Stimulated activated naive CD4-positive, alpha-beta T cell (primary cell): ENCODE measurements at regions not wholly inside any gene's neighbourhood (a gene's known extent, or its start where the extent isn't known, plus 50 kb on each side); places are given as distances from the start of the nearest gene placed in this dataset.

Experiments
- DNase-seq, 6 experiments: peaks; one replicate each; lab custom pipeline; 2025; lab: John Stamatoyannopoulos, UW

DNA sequence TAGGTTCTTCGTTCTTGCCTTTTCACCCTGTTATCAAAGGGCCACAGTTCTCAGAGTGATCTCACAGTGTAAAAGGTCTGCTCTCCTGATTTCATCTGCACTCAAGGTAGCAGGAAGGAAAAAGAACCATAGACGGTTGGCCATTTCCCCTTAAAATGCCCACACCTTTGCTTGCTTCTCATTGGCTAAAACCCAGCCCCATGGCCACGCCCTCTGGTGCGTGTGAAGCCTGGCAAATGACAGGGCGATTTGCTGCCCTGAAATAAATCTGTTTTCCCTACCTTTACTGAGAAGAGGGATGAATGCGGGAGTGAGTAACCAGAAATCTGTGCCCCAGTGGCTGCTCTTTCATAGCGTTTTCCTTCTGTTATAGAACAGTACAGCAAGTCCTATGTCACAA is 269.3 kb downstream of the POU4F1 start:
- DNase-seq: no peak

DNA sequence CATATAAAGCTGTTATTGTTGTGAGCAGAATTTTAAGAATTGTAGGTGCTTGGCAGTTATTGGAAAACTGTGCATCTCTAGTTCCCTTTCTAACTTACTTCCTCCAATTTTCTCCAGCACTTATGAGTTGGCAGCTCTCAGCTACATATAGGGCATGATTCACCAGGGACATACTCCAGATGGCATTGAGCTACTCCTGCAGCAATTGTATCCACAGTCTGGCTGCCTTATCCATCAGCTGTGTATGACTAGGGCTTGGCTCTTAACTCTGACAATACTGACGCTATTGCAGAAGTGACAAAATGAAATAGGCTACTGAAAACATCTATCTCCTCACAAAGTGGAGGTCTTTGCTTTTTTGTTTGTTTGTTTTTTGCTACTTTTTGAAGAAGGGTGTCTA is 276.7 kb downstream of the POU4F1 start:
- no peak for DNase-seq

DNA sequence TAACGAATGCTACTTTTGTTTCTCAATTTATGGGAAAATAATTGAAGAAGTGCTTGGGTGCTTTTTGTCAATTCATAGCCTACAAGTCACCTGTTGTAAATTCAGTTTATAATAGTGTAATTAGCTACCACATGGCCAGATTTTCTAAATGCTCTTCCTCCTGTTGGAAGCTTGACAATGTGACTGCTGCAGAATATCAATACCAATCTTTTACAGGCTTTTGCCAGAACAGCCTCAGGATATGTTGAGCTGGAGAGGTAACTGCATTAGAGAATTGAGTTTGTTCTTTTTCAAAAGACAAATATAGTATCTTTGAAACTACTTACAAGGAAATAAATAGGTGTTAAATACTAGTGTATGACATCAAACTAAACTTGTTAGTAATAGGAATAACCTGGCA is 277.8 kb downstream of the POU4F1 start:
- no peak for DNase-seq

DNA sequence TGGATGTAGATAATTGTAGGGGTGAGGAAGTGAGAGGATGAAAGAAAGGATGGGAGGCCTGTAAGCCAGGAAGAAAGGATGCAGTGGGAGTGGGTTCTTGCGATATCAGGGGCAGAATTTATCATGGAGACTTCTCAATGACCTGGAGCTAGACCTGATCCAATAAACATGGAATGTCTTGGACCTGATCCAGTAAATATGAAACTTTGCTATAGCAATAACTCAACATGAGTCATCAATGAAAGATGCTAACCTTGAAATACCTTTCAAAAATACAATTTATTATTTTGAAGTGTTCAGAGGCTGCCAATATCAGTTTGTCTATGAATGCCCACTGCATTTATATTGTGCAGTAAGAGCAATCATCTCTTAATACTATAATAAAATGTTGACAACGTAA is 279.5 kb downstream of the POU4F1 start:
- no peak for DNase-seq

DNA sequence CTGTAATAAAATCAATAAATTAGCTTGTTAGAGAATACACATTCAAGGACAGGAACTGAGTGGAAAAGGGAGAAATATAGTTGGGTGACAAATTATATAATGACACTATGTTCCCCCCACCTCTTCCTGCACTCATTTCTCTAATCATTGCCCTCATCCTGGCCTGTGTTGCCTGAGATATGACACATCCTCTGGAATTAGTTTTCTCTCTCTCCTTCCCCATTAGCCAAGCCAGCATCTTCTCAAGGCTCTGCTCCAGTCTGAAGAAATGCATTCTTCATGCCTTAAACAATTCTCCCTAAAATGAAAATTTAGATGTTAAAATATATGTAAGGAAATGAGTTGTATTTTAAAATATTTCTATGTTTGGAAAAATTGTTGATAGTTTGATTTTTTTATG is 280.3 kb downstream of the POU4F1 start:
- DNase-seq: no peak

DNA sequence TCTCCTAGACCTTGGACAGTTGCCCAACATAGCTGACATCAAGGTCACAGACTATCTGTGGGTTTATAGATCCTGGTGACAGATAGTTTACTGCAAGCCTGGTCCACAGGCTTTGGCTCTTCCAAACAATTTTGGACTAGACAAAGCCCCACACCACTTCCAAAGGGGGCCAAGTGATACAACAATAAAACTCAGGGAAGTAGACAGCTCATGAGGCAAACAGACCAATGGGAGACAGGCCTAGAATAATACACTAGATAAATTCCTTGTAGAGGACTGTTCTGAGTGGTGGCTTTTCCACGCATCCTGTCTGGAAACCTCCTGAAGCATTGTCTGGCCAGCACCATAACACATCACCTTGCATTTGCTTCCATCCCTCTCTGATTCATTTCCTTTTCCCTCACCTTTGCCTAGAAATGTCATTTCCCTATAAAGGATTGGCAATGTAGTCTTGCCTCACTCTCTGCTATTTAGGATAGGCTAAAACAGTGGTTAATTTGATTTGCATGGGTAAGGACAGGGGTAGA is 284.2 kb downstream of the POU4F1 start:
- DNase-seq: no peak

DNA sequence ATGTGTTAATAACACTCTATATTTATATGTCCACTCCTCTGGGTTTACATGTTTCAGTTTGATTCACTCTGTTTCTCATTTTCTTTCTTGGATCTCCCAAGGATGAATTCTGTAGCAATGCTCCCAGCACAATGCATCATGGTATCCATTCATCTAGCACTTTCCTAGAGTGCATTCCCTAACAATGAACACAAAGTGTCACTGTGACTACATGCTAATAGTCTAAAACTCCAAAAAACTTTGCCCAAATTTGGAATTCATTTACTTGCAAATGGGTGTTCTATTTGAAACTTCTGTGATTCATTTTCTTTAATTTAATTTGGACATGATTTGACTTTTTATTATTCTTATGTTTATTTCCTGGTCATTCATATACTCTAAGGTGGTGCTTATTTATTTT is 286.3 kb downstream of the POU4F1 start:
- no peak for DNase-seq

DNA sequence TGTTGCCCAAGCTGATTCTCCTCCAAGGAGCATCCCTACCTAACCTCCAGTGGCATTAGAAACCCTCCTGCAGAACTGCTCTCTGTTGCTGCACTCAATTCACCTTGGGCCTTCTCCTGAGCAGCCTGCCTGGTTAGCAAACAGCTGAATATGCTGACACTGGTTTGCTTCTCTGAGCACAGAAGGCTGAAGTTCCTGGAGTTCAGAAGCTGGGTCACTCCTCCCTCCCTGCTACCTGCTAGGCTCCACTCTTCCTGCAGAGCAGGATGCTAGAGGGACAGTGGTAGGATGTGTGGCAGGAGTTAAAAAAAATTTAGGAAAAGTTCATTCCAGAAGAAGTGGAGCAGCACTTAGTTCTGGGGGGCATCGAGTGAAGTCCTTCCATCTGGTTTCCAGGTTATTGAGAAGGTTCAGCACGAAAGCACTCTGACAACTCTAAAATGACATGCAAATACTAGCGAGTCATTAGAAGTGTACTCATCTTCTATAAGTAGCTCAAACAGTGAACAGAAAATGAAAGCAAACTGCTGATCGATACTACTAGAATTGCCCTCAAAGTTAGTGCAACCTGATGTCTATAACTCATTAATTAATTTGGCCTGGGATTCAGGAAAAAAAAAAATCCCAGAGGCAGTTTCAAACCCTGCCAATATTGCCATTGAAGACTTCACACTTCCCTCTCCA is 293.7 kb downstream of the POU4F1 start:
- no peak for DNase-seq

DNA sequence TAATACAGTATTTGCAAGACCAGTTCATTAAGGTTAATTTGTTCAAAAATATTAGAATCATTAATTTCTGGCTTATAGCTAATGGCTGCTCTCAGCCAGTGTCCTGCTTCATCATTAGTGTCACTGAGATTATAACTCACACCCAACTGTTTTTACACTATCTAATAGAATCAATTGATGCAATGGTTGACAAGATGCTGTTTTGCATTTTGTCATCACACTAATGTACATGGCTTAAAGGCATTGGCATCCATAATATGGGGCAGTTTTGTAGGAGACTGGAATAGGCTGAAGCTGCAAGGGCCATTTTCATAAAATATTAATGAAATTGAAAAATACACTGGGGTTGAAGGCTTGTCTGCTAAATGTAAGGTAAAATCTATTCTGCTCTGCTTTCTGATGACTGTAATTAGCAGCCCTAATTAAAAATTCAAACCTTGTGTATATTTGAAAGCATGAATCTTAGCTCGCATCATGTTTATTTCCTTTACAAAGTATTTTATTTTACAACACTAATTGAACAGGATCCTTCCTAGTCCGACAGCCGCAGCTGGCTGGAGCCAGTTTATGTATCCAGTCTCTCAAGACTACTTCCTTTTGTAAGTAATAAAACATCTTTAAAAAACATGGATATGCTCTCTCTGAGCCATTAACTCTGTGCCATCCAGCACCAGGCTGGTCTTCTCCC is 296.7 kb downstream of the POU4F1 start:
- DNase-seq: no peak

DNA sequence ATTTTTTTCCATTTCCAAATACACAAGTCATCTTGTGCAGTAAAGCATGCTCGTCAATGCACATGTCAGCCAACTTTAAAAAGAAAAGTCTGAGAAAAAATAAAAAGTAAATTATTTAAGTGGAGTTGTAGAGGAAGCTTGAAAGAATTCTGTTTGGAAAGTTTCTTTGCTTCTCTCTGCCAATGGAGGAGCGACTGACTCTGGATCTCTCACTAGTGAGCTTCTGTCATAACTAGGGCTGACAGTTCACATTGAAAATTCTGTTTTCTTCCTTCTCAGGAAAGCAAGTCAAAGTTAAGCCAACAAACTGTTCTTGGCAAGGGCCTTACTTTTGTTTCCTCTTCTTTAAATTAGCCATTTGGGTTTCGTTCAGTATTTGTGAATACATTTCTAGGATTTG is 298.2 kb downstream of the POU4F1 start:
- no peak for DNase-seq

DNA sequence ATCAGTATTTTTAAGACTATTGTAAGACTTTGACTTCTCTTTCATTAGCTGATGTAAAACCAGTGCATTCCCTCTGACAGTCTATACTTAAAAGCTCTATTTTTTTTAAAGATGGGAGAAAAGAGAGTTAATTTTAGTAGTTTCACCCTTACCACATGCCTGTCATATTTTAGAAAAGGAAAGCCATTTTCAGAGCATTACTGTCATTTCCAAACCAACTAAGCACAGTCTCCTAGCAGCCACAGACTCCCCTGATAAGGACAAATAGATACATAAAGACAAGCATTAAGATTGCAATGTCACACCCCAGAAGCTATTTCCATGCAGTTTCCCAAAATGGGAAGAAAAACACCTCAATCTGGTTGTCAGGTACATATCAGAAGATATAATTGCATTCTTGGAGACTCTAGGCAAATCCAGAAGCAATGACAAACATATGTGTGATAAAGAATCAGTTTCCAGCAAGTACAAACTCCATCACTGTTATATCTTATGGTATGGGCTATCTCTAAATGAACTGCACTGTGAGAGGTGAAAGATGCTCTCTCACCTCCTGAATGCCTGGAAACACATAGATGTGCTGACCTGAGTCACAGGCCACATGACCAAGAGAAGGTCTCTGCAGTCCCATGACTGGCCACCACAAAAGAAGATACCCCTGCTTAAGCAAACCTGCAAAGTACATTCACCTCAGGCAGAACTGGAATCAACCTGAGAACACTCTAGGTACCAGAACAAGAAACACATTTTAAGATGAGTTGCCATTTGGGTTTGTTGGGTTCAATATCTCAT is 303.3 kb downstream of the POU4F1 start:
- DNase-seq: no peak

DNA sequence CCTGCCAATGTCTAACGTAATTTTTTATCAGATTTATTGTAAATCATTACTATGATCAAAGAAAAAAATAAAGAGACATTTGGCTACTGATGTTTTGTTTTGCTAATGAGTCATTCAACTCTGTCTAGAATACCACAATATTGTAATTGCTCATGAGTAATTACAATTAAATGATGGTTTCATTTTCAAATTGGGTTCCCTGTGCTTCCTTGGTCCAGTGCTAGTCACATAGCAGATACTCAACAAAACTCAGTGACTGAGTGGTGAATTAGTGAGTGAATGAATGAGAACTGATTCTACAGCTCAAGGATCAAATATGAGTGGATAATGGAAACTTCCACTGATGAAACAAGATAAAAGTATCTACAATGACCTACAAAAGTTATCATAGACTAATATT is 304.7 kb downstream of the POU4F1 start:
- no peak for DNase-seq

DNA sequence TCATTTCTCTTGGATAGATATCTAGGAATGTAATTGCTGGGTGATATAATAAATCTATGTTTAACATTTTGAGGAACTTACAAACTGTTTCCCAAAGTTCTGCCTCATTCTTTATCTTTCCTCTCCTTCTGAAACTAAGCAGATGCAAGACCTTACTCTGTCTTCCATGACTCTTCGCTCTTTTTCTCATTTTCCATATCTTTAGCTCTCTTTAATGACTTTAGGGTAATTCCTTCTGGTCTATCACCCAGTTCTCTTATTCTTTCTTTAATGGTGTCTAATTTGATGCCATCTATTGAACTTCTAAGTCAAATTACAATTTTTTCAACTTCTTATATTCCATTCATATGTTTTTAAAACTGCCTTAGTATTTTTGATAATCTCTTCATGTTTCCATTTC is 316.6 kb downstream of the POU4F1 start:
- no peak for DNase-seq

DNA sequence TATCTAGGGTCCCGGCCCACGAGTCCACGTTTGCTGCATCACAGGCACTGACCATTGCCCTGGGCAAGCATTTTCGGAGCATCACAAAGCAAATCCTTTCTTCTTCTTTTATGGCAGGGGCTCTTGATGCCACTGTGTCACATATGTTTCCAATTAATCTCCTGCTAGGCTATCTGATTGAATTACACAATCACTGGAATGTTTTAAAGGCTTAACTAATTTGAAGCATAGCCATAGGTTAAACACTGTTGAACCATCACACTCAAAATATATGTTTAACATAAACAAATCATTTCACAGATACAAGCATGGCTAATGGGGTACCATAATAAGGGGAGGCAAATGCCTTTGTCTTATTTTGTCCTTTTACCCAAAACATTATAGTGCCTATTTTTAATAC is 338.3 kb downstream of the POU4F1 start:
- DNase-seq: no peak

DNA sequence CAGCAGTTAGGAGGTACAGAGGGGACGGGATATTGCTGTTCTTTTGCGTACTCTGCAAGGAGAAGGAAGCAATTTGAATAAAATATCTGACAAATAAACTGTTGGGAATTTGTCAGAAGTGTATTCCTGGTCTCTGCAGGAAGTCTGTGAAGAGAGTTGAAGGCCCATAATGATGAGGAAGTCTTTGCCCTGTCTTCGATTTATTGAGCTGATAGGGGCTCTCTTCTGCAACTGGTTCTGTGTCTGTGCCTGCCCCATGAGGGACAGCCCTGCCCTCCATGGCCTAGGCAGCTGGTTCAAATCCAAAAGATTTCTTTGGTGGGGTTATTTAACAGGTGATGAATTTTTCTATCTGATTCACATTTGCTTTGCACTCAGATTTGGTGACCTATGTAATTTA is 339.7 kb upstream of the EDNRB start:
- DNase-seq: no peak

DNA sequence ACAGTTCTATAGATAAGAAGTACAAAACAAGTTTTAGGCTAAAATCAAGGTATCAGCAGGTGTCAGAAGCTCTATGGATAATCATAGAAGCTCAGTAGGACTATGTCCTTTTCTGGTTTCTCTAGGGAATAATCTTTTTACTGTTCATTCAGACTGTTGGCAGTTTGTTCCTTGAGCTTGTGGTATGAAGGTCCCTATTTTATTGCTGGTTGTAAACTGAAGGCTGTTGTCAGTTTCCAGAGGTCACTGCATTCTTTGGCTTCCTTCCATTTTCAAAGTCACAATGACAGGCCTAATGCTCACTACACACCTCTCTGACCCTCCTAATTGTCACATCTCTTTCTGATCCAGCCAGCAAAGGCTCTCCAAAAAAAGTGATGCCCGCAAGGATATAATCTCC is 337.9 kb upstream of the EDNRB start:
- DNase-seq: no peak

DNA sequence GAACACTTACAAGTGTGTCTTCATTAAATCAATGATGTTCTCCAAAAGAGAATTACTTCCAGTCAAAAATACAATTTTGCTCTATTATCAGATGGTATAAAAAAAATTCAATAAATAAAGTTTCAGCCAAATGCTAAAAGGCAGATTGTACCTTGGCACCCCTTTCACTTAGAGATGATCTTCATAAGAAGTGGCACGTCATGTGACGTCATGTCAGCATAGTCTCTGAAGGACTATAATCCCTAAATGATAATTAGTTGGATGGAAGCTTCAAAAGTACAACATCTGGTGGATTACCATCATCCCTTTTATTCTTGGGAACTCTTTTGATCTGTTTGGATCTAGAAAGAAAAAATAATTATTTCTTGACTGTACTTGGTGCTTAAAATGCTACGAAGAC is 335.5 kb upstream of the EDNRB start:
- no peak for DNase-seq

DNA sequence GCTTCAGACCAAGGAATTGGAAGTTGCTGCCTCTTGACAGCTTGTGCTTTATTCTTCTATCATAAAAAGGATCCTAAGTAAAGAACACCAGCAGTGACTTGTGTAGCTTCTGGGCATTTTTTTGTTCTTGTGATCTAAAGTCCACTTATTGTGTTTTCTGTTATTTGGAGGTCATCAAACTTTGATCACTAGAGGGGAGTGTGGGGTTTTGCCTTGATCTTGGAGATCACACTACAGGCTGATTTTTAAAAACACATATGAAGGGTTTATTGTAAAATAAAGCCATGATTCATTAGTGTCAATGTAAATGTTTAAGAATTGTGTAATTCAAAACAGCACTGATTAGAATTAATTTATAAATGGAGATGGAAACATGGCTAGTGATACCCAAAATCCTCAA is 328.7 kb upstream of the EDNRB start:
- no peak for DNase-seq

DNA sequence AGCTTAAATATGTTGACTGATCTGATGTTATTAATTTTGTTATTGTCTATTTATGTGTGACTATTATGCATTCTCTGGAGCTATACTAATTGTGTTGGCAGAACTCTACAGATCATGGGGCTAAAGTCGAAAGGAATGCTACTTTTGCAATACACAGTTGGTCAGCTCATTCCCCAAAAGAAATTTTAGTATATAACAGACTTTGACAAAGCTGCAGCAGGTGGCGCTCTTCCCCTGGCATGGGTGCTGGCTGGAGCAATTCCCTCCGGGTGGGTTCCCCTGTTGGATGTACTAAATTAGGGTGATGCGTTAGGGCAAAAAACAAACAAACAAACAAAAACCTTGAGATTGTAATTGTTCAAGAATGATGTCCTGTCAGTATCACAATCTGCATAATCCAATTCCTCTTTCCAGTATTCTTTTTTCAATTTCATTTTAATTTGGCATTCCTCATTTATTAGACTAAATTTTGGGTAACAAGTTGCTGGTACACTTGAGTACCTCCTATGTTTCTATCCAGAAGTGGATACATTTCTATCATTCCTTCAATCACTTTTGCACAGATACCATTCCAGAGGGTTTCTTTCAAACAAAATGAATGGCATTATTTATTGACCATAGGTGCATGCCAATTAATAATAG is 322.8 kb upstream of the EDNRB start:
- DNase-seq: no peak

DNA sequence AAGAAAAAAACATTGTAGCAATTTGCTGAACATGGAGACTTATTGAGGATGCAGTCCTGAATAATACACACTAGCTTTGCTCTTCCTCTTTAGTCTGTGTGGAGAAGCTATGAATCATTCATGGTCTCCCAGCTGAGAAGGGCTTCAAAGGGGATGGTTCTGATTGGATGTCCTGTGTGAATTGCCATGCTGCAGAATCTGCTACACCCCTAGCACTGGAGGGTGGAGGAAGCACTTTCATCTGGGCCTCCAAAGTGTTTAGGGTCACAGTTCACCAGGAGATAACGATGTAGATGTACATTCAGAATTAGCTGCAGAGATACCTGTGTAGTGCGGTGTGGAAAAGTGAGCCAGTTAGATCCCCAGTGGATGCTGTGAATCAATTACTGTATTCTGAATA is 321.1 kb upstream of the EDNRB start:
- no peak for DNase-seq

DNA sequence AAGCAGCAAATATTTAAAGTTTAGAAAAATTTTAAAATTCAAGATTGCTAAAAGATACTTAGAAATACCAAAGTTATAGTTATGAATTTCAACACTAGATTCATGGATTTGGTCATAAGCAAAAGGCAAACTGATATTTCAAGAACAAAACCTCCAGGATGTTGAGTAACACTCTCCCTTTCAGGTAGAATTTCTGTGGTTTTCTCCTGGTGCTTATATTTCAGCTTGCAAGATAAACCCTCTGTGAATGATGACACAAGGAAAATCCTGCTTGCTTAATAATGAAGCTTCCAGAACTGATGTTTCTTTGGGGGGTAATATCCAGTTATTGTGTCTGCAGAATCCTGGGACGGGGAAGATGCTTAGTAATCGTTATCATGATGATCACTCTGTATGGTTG is 320.3 kb upstream of the EDNRB start:
- DNase-seq: no peak

DNA sequence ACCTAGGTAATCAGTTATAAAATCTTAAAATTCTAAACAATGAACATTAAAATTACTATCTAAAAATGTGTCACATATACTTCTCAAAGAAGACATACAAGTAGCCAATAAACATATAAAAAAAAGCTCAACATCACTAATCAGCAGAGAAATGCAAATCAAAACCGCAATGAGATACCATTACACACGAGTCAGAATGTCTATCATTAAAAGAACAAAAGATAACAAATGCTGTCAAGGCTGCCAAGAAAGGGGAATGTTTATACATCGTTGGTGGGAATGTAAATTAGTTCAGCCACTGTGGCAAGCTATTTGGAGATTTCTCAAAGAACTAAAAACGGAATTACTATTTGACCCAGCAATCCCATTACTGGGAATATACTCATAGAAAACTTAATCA is 310.3 kb upstream of the EDNRB start:
- DNase-seq: no peak

DNA sequence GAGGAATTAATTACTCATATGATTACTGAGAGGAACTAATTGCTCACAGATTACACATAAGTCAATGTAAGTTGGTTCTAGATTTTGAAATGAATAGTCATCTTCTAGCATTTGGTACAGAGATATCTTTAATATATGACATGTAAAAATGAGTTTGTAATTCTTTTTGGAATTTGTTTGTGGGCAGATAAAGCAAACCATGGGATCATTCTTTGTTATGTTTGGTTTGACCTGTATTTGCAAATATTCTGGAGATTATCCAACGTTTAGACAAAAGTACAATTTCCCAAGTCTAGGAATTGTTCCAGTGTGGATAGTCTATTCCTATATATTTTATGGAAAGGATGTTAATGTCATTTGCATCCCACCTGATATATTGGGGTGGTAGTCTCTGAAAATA is 309.6 kb upstream of the EDNRB start:
- no peak for DNase-seq
